ENCODE measurements at regions not wholly inside any gene's neighbourhood (a gene's known extent, or its start where the extent isn't known, plus 50 kb on each side); places are given as distances from the start of the nearest gene placed in this dataset.

DNA sequence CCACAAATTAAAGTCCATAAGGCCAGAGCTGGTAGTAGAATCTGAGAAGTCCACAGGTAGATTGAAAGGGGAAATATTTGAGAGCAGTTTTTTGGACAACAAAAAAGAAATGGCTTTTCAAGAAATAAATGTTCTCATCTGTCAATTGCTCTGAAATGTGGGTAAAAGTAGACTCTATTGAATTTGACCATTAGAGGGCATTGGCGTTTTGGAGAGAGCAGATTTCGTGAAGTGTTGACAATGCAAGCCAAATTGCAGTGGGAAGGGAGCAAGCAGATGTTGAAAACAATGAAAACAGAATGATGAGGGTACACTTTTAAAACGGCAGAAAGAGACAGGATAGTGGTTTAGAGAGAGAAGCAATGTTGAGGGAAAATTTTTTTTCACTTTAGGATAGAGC lies 149.1 kb upstream of the FAM83B start:
- TF ChIP-seq, protein P1, sequence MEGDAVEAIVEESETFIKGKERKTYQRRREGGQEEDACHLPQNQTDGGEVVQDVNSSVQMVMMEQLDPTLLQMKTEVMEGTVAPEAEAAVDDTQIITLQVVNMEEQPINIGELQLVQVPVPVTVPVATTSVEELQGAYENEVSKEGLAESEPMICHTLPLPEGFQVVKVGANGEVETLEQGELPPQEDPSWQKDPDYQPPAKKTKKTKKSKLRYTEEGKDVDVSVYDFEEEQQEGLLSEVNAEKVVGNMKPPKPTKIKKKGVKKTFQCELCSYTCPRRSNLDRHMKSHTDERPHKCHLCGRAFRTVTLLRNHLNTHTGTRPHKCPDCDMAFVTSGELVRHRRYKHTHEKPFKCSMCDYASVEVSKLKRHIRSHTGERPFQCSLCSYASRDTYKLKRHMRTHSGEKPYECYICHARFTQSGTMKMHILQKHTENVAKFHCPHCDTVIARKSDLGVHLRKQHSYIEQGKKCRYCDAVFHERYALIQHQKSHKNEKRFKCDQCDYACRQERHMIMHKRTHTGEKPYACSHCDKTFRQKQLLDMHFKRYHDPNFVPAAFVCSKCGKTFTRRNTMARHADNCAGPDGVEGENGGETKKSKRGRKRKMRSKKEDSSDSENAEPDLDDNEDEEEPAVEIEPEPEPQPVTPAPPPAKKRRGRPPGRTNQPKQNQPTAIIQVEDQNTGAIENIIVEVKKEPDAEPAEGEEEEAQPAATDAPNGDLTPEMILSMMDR (IDR thresholded peaks at IDR 0.05; ENCODE audit: borderline replicate concordance, extremely low read depth, low read length, poor library complexity, severe bottlenecking), result no peak
- TF ChIP-seq EZH2 (IDR thresholded peaks at IDR 0.05; ENCODE audit: borderline replicate concordance, low read depth, low read length, severe bottlenecking), result no peak
